Body of pancreas (tissue), 4 donors: ENCODE measurements at regions not wholly inside any gene's neighbourhood (a gene's known extent, or its start where the extent isn't known, plus 50 kb on each side); places are given as distances from the start of the nearest gene placed in this dataset.

Experiments
- ATAC-seq: fragments of 150-250 bp; one replicate; pipeline ENCODE4 v1.9.1; 2016
- DNase-seq, 4 donors: peaks; one replicate each; pipeline ENCODE4 v3.0.0-alpha.2; 2019
- H3K27ac ChIP-seq, 4 donors: fragments of 200-600 bp; sonication (generic); 1 replicate in 3 of 4; 2 replicates in 1 of 4; pipeline versions ENCODE4 v1.5.1 to v1.6.1; 2016 to 2019; ENCODE audit warnings: mild to moderate bottlenecking in 1 of 4, mixed read lengths in 1 of 4, moderate library complexity in 1 of 4
- H3K27me3 ChIP-seq, 2 donors: fragments of 200-600 bp; sonication (generic); one replicate each; pipeline ENCODE4 v1.6.0; 2016; ENCODE audit warnings: mild to moderate bottlenecking in 1 of 2
- H3K36me3 ChIP-seq, 2 donors: fragments of 200-600 bp; sonication (generic); replicated peaks in 1 of 2; 2 replicates each; pipeline ENCODE4 v1.5.1; 2016; ENCODE audit warnings: low read depth in 2 of 2; ENCODE audit not compliant: insufficient read depth in 1 of 2
- H3K4me1 ChIP-seq: fragments of 200-600 bp; sonication (generic); one replicate; pipeline ENCODE4 v1.6.0; 2016
- H3K4me3 ChIP-seq, 2 donors: fragments of 200-600 bp; sonication (generic); 1 replicate in 1 of 2; 2 replicates in 1 of 2; pipeline ENCODE4 v1.5.1; 2016 to 2019
- H3K9me3 ChIP-seq, 3 donors: fragments of 200-600 bp; sonication (generic); 1 replicate in 2 of 3; 2 replicates in 1 of 3; pipeline ENCODE4 v1.5.1; 2016
- CTCF ChIP-seq, 7 experiments: fragments of 450-650 bp in 4 of 7; fragments of 200-600 bp in 3 of 7; sonication (generic) in 3 of 7; IDR thresholded peaks; one replicate each; pipeline ENCODE4 v1.5.1; 2016 to 2019; ENCODE audit warnings: antibody characterized with exemption in 7 of 7
- POLR2A ChIP-seq, 3 donors: fragments of 450-650 bp; IDR thresholded peaks; one replicate each; pipeline ENCODE4 v1.6.1; 2016; ENCODE audit warnings: antibody characterized with exemption in 3 of 3, mild to moderate bottlenecking in 2 of 3
- WGBS, 2 donors: methylation state at CpG; one replicate each; pipeline ENCODE4 v1.1.5; 2017; 5-methylcytosine and 5-hydroxymethylcytosine counted together
- intact Hi-C: fragments of 100-400 bp; cut with DNase I; formaldehyde crosslinking; loops from one replicate; pipeline ENCODE4 v1.15.1; 2023

- Histone ChIP-seq H3K9me3 (no peaks in the 10 kb centered on the region), H3K36me3 (no peaks in the 10 kb centered on the region), H3K4me1 (no peaks in the 10 kb centered on the region), H3K4me3 (no peak overlapping the region), H3K27me3 (no peaks in the 10 kb centered on the region), H3K27ac (no peak overlapping the region)
- DNase-seq (no peak), ATAC-seq (no peak)
- 69 to 74% methylated on average over 4 of the region's 4 CpGs for WGBS, 2 donors
- intact Hi-C loops: no loop called here
- TF ChIP-seq POLR2A (IDR thresholded peaks at IDR 0.05) (no peak), CTCF (IDR thresholded peaks at IDR 0.05) (no peak)
Observed at GRCh38 chr2:6667326-6667725, 198.4 kb downstream of the CMPK2 start.

DNA sequence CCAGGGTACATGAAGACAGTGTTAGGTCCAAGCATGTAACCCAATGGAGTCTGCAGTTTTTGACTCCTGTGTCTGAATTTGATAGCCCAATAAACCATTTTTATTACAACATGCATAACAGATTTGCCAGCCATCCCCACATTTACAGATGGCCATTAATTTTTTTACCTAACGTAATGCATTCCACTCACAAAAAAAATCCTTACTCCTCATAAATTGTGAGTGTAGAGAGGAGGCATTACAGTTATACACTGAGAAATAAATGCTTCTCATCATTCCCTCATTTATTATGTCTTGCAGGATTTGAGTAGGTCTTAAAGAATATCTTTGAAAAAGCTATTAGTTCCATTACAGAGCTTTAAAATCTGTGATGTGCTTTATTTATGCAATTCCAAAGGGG lies 193.8 kb downstream of the CMPK2 start:
- DNase-seq (no peak), ATAC-seq (no peak)
- Histone ChIP-seq H3K9me3 (no peaks in the 10 kb centered on the region), H3K4me3 (no peak overlapping the region), H3K27me3 (no peaks in the 10 kb centered on the region), H3K4me1 (no peaks in the 10 kb centered on the region), H3K36me3 (no peaks in the 10 kb centered on the region), H3K27ac (no peak overlapping the region)
- WGBS, 2 donors: 54 to 66% methylated on average over 1 of the region's 1 CpG
- intact Hi-C loops: no loop called here
- TF ChIP-seq CTCF (IDR thresholded peaks at IDR 0.05) (no peak), POLR2A (IDR thresholded peaks at IDR 0.05) (no peak)

GRCh38 chr2:6674381-6674780 lies 191.3 kb downstream of the CMPK2 start:
- ATAC-seq (no peak), DNase-seq (no peak)
- intact Hi-C loops: no loop called here
- TF ChIP-seq CTCF (IDR thresholded peaks at IDR 0.05) (no peak), POLR2A (IDR thresholded peaks at IDR 0.05) (no peak)
- Histone ChIP-seq H3K4me3 (no peak overlapping the region), H3K27ac (no peak overlapping the region), H3K27me3 (no peaks in the 10 kb centered on the region), H3K9me3 (no peaks in the 10 kb centered on the region), H3K36me3 (no peaks in the 10 kb centered on the region), H3K4me1 (no peaks in the 10 kb centered on the region)
- 53 to 72% methylated on average over 3 of the region's 3 CpGs for WGBS, 2 donors

GRCh38 chr2:6675791-6676190 lies 189.9 kb downstream of the CMPK2 start:
- Histone ChIP-seq H3K27ac (no peak overlapping the region), H3K4me3 (no peak overlapping the region), H3K36me3 (no peaks in the 10 kb centered on the region), H3K4me1 (no peaks in the 10 kb centered on the region), H3K9me3 (no peaks in the 10 kb centered on the region), H3K27me3 (no peaks in the 10 kb centered on the region)
- intact Hi-C loops: no loop called here
- DNase-seq (no peak), ATAC-seq (no peak)
- TF ChIP-seq CTCF (IDR thresholded peaks at IDR 0.05): no peak
- 87 to 95% methylated on average over 5 of the region's 5 CpGs for WGBS, 2 donors

GRCh38 chr2:6676241-6676640 lies 189.5 kb downstream of the CMPK2 start:
- H3K4me1 ChIP-seq: no peaks in the 10 kb centered on the region
- DNase-seq (no peak), ATAC-seq (no peak)
- no peaks in the 10 kb centered on the region for H3K27me3 ChIP-seq
- no peaks in the 10 kb centered on the region for H3K9me3 ChIP-seq
- 34 to 40% methylated on average over 1 of the region's 1 CpG for WGBS, 2 donors
- H3K36me3 ChIP-seq: no peaks in the 10 kb centered on the region
- H3K27ac ChIP-seq: no peak overlapping the region
- TF ChIP-seq POLR2A (IDR thresholded peaks at IDR 0.05) (no peak), CTCF (IDR thresholded peaks at IDR 0.05) (no peak)
- intact Hi-C loops: no loop called here
- H3K4me3 ChIP-seq: no peak overlapping the region
